NCI-H2107 treated with DMSO at 0.1 percent for 48 hours (cell line): ENCODE measurements at regions not wholly inside any gene's neighbourhood (a gene's known extent, or its start where the extent isn't known, plus 50 kb on each side); places are given as distances from the start of the nearest gene placed in this dataset.

Experiments used
- DNase-seq: peaks from one replicate; lab custom pipeline; 2025; ENCODE audit not compliant: unreplicated experiment; lab: John Stamatoyannopoulos, UW

GRCh38 chr17:53891726-53892125, 69.0 kb downstream of the KIF2B start:
- no peak for DNase-seq

DNA sequence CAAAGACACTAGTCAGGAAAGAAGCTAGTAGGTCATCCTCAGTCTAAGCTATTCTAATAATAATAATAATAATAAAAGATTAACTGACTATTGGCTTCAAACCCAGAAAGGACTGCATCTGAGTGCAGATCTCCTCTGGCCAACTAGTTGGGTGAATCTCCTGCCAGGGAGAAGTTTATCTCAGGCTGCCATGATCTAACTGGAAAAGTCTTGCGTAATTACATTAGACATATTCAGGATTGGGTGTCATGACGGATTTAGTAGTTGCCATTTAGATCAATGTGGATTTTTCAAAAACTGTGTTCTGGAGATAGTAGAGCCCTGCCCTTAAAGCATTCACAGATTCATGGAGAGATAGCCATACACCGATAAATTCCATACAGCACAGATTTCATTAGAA, 69.5 kb downstream of the KIF2B start:
- no peak for DNase-seq

DNA sequence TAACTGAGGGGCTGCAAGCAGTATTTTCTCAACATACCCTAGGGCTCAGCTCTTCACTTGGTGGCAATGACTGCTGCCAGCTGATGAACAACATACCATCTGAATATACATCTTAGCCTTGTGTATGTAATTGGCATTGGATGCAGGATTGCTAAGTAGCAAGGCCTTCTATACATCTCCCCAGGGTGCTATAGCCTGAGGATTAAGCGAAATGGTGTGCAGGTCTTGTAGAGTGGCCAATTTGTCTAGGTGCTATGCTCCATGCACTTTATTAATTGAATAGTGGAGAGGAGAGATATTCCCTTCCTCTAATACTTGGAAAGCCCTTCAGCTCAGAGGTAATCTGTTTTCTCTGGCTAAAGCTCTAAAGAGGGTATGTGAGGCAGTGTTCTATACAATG, 71.9 kb downstream of the KIF2B start:
- DNase-seq, result no peak

GRCh38 chr17:53896047-53896446, 73.3 kb downstream of the KIF2B start:
- no peak for DNase-seq

GRCh38 chr17:53900951-53901350, 78.2 kb downstream of the KIF2B start:
- no peak for DNase-seq

- DNase-seq, result no peak
Observed at GRCh38 chr17:53907435-53907834, 84.7 kb downstream of the KIF2B start.

DNA sequence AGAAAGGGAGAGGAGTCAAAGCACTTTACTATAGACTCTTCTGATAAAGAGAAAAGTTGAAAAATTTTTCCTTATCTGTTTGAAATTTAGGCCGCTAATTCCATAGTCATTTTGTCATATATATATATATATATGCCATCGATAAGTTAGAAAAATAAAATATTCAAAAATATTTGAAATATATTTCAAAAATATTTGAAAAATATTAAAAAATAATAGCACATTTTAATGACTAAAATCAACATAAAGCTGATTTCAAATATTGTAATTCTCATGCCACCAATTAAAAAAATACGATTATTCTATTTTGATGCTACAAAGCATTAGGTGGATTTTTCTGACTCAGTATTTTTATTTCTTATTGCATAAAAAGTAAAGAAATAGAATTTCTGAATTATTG, 87.1 kb downstream of the KIF2B start:
- DNase-seq, result no peak

GRCh38 chr17:53912117-53912516, 89.4 kb downstream of the KIF2B start:
- no peak for DNase-seq

DNA sequence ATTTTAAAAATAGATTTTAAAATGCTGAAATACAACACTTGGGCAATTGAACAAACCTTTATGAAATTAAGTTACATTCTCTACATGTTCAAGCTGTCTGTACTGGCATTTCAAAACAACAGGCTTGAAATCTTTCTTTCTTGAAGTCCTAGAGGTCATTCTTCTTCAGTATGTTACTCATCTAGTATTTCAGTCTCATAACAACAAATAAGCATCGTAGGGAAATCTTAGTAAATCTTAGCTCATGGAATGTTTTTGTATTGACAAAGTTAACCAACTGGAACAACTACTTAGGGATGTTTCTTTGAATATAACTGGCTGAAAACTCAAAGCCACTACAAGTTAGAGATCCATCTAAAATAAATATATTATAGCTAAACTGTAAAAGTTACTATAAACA, 96.6 kb downstream of the KIF2B start:
- no peak for DNase-seq

DNA sequence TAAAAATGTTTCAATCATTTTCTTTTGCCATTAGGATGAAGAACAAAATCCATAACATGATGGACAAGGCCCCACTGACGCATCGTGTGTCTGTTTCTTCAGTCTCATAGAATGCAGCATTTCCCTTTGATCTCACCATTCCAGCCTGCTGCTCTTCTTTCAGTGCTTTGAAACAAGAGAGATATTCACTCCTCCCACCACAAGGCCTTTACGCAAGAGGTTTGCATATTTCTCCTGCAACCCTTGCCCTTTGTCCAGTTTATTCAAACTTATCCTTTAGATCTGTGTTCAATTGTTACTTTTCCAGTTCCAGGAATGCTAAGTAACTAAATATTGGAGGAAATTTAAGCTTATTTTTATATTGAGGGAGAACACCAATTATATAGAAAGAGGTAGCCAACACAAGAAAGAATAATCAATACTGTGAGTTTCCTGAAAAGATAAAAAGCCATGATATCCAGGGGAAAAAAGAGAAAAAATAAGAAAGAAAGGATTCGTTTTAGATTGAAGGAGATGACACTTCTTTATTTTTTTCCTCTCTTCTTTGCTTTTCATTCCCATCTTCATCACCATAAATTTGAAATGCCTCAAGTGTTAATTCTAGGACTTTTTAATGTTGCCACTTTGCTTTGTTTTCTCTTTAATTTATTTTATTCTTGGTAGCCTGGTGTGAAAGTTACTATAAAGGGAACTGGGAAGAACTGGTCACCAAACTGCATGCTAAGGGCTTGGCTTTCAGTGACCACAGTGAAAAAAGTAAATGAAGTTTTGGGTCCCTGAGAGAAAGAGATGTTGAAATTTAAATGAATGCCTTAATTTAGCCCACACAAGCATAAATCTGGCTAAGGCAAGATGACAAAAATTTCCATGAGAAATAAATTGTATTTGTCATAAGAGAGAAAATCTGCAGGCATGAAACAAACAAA, 102.1 kb downstream of the KIF2B start:
- no peak for DNase-seq

DNA sequence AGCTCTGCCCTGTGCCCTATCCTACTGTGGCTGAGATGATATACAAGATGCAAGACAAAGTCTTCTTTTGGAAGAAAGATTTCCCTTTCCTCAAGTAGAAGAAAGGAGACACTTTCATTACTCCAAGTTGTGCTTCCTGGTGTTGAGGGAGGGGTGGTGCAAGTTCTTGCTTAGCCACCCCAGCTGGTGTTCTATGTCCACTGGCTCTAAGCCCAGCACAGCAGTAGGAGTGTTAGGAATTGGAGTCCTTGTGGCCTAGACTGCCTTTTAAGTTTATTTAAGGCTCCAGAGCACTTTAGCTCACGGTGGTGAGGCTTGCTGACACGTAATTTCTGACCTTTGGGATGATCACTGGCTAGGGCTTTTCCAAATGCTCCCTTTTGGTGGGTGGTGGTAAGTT, 109.7 kb downstream of the KIF2B start:
- no peak for DNase-seq

DNA sequence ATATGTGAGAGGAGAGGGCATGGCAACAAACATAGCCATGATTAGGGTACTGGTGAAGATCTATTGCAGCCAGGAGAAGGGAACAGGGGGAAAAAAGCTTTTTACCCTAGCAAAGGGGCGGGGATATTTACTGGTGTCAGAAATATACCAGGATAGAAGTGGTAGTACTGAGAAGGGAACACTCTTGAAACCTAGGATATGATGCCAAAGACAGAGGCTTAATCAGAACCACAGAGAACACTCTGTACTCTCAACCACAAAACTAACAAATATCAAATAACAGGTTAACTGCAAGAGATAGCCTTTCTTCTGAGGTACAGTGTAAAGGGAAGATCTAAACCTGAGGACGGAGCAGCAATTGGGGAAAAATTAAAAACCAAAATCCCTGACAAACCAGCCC, 112.2 kb downstream of the KIF2B start:
- no peak for DNase-seq

DNA sequence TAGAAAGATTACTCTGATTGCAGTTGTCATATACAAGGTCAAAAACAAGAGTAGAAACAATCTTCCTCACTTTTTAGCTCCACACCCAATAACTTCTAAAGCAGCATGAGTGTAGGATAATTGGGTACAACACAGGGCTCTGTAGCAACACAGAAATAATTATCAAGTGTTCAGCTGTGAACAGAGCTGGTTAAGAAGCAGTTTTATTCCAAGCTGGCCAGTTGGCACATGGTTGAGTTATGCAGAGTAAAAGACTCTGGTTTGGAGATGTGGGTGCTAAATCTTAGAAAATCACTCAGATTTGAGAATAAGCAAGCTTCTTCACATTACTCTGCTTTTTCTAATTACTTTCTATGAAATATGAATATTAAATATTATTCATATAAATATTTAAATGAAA, 118.5 kb downstream of the KIF2B start:
- DNase-seq, result no peak

- no peak for DNase-seq
Observed at GRCh38 chr17:53942436-53942835, 119.7 kb downstream of the KIF2B start.

DNA sequence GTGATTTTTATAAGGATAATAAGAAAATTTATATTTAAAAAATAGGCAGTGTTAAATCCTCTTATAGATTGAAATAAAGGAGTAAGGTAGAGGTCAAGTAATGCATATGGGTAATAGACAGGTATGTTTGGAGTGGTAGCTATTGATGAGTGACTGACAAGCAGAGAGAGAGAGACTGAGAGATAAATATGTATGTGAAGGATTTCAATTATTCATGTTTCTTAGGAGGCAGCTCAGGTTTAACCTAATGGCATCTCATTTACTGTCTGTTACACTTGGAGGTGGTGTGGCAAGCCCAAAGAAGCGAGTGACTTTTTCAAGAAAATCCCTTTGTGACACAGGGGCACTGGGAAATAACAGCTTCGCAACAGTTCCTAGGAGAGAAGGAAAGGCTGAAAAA, 120.2 kb downstream of the KIF2B start:
- DNase-seq, result no peak

- DNase-seq, result no peak
Observed at GRCh38 chr17:53948323-53948722, 125.6 kb downstream of the KIF2B start.

GRCh38 chr17:53949473-53950090, 126.9 kb downstream of the KIF2B start:
- DNase-seq, result no peak

GRCh38 chr17:53950207-53950857, 127.6 kb downstream of the KIF2B start:
- DNase-seq, result no peak

DNA sequence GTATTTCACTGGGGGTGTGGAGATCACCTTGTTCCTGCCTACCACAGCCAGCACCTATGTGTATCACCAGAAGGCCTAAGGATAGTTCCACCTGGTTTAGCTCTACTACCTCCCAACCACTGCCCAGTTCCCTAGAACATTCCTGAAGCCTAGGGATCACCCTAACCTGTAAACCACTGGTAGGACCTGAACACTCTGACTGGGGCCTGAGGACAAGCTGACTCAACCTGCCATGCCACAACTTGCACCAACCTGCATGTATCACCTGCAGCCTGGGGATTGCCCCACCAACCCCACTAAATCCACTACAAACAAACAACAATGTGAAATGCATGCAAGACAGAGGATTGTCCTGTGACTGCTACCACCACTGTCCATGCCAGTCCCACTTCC, 128.1 kb downstream of the KIF2B start:
- DNase-seq, result no peak

GRCh38 chr17:53971361-53971760, 148.6 kb downstream of the KIF2B start:
- DNase-seq, result no peak

- DNase-seq, result no peak
Observed at GRCh38 chr17:53979991-53980390, 157.3 kb downstream of the KIF2B start.

- no peak for DNase-seq
Observed at GRCh38 chr17:53996131-53996530, 173.4 kb downstream of the KIF2B start.
